ENCODE measurements at regions not wholly inside any gene's neighbourhood (a gene's known extent, or its start where the extent isn't known, plus 50 kb on each side); places are given as distances from the start of the nearest gene placed in this dataset.
"Not testable (repeated sequence)": the region's sequence is repeated elsewhere in the genome, so short reads cannot be mapped to it uniquely, and the experiment has no call there.

DNA sequence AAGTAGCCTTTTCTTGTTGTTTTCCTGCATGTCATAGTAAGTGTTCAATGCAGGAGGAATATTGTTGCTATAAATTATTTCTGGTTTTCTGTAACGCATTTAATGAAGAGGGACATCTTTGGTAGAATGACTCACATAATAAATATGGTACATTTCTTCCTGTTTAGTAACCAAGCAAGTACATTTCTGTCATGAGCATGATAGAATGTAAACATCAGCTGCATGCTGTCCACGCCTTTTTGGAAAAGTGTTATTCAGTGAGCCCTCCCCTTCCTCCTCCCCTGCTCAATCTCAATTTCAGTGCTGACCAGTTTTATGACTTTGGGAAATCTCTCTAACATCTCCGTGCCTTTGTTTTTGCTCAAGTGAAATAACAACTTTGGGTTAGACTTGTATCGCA is 664.0 kb downstream of the XPNPEP1 start:
- DNase-seq: no peak

DNA sequence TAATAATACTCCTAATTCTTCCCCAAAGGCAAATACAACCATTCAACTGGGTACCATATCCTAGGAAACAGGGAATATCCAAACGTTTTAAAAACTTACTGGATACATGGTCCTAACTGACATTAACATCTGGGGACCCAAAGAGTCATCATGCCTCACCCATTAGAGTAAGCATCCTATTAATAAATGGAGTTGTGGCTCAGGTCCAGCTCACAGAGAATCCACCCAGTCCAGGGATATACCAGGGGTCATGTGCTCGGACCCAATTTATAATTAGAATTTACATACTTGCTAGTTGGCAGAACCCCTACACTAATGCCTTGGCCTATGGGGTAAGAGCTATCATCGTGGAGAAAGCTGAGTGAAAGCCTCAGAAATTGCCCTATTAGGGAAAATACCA is 670.0 kb downstream of the XPNPEP1 start:
- DNase-seq: no peak

DNA sequence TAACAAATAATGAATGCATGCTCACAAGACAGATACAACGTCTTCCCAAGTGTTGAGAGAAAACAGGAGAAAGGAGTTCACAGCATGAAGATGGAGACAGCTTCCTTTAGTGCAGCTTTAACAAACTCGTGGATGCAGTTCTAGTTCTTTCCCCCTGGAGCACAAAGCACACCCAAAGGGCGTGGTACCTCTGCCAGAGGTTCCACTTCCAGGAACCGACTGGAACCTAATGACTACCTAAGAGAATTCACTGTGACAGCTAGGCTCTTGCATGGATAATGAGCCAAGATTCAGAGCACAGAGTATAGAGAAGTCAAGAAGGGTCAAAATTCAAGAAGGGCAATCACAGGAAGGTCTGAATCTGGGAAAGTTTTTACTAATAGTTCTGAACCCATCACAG is 673.2 kb downstream of the XPNPEP1 start:
- DNase-seq: no peak

GRCh38 chr10:109247814-109248213 is 675.5 kb downstream of the XPNPEP1 start:
- DNase-seq: no peak

GRCh38 chr10:109245821-109246220 is 677.5 kb downstream of the XPNPEP1 start:
- DNase-seq: no peak

GRCh38 chr10:109239371-109239770 is 683.9 kb downstream of the XPNPEP1 start:
- DNase-seq: no peak

DNA sequence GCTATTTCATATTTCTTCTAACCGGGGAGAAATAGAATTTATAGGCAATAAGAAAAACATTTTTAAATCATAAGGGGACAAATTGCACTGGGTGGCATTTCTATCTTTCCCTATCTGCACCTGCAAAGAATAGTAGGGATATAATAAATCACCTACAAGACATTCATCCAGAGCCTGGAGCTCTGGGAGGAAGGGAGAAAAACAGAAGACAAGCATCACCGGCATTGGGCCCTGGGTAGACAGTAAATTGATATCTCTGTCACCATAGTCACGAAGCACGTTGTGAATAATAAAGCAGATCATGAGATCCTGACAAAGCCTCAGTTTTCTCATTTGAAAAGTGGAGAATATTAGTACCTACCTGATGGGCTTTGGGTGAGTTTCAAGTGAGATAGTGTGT is 685.6 kb downstream of the XPNPEP1 start:
- DNase-seq: no peak

DNA sequence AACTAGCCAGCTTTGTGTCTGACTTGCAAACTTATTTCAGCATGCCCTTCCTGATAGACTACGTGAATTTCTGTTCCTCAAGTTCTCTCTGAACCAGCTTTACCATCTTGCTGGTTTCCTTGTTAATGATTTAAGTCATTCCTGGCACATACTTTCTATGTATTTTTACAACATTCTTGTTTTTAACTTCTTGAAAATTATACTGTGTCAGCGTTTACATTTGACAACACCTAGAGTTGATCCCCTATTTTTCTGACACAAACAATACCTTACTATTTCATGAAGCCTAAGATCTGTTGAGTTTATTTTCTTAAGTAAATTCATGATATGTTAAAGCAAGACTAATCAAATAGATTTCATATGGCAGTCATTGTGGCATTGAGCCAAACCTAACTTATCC is 686.3 kb downstream of the XPNPEP1 start:
- no peak for DNase-seq

- not testable (repeated sequence) for DNase-seq
Observed at GRCh38 chr10:109223533-109223932, 699.8 kb downstream of the XPNPEP1 start.

DNA sequence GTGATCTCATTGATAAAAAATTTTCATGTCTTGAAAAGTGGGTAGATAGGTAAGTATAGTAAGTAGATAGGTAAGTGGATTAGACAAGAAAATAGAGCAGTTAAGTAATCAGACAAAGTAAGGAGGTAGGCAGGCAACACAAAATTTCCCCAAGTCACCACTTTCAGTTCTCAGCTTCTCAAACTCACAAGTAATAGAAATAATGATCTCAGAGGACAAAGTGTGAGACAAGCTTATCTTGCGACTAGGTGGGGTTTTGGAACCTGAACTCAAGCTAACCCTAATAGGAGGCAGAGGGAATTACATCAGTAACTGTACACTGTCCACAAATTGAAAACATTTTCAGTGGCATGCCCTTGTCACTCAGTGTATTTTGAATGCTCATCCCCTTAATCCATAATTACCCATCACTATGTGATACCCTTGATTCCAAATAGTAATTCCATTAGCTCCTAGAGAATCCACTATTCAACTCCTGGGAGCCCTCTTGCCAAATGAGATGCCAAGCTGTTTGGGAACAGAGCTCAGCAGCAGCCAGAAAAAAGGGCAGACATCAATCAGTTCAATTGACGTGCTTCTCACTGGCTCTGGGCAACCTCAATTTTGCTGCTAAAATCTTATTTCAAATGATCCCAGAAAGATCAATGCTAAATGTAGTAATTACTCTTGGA is 703.2 kb downstream of the XPNPEP1 start:
- no peak for DNase-seq

- no peak for DNase-seq
Observed at GRCh38 chr10:109218207-109218606, 705.1 kb downstream of the XPNPEP1 start.

DNA sequence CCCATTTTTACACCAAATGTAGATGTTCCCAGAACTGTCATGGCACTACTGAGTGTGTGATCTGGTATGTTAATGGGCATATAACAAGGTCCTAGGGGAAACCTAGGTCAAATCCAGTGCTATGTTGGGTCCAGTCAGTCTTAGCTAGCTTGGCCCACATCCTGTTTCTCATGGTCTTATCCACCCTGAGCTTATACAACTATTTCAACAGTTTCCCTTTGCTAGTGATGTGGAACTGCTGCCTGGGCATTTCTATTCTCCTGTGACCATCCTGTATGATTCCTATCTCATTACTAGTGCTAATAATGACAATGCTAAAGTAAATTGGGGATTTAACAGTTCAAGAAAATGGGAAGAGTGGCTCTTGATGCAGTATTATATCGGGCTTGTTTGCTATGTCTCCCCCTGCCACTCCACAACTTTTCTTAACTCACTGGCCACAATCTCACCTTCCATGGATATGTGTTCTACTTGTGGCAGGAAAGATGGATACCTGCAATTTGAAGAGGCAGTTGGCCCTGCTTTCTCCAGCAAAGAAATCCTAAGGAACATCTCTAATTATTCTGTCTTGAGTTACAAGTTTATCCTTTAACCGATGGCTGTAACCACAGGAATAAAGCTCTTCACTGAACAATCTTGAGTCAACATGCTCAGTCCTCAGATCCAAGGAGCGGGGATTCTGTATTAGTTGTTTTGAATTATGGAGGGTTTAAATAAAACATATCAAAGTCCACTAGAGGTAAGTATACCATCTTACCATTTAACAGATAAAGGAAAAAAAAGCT is 707.8 kb downstream of the XPNPEP1 start:
- no peak for DNase-seq

DNA sequence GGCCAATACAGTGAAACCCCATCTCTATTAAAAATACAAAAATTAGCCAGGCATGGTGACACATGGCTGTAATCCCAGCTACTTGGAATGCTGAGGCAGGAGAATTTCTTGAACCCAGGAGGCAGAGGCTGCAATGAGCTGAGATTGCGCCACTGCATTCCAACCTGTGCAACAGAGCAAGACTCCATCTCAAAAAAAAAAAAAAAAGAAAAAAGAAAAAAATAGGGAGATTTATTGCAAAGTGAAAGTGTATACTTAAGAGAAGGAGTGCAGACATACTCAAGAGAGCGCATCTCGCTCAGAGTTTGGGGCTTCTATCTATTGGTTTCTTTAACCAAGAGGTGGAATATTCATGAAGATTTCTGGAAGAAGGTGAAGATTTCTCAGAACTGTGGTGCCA is 708.4 kb downstream of the XPNPEP1 start:
- DNase-seq: not testable (repeated sequence)

GRCh38 chr10:109207361-109207760 is 716.0 kb downstream of the XPNPEP1 start:
- DNase-seq: no peak

GRCh38 chr10:109205929-109206585 is 717.3 kb downstream of the XPNPEP1 start:
- no peak for DNase-seq

- DNase-seq: no peak
Observed at GRCh38 chr10:109203646-109204353, 719.5 kb downstream of the XPNPEP1 start.

- DNase-seq: peak; percentile 51
Observed at GRCh38 chr10:109202111-109202510, 721.2 kb downstream of the XPNPEP1 start.

- DNase-seq: no peak
Observed at GRCh38 chr10:109200646-109201045, 722.7 kb downstream of the XPNPEP1 start.

DNA sequence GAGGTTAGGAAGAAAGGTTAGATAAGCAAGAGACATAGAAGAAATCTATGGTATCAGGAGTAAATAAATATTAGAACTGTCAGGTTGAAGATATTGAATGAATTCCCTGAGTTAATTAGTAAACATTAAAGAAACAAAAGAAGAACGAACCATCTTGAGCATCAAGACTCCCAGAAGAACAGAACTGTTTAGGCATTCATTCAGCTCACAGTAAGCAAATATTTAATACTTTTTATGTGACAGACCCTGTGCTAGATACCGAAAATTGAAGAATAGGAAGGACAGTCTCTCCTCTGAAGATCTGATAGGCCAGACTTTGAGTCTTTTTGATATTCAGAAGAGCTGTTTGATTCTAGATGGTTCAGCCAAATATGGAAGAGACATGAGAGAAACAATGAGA is 731.5 kb downstream of the XPNPEP1 start:
- no peak for DNase-seq

DNA sequence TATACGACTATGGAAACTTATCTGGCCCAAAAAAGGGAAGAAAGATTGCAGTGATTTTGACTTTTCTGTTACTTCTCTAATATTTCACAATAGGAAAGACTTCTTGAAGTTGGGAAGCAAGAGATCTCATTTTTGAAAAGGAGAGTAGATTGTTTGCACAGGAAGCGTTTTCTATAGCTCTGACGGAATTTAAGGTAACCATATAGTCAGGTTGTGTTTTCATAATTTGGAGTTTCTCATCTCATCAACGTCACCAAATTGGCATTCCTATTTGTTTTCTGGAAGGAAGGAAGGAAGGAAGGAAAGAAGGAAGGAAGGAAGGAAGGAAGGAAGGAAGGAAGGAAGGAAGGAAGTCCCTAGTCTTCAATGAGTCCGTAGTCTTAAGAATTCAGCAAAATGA is 732.0 kb downstream of the XPNPEP1 start:
- no peak for DNase-seq

DNA sequence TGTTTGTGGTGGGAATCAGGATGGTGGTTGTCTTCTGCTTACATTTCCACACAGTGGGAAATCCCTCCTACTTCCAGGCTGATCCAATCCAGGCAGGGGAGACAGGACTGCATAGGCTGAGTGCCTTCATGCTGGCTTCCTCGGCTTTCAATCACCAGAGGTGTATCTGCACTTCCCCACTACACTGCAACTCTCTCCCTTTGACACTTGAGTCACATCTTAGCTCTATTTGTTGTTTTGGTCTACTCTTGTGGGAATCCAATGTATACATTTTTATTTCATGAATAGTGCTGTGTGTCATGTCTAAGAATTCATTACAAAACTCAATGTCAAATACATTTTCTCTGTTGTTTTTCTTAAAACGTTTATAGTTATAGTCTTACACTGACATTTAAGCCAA is 735.6 kb downstream of the XPNPEP1 start:
- DNase-seq: no peak

- no peak for DNase-seq
Observed at GRCh38 chr10:109183366-109183765, 739.9 kb downstream of the XPNPEP1 start.

DNA sequence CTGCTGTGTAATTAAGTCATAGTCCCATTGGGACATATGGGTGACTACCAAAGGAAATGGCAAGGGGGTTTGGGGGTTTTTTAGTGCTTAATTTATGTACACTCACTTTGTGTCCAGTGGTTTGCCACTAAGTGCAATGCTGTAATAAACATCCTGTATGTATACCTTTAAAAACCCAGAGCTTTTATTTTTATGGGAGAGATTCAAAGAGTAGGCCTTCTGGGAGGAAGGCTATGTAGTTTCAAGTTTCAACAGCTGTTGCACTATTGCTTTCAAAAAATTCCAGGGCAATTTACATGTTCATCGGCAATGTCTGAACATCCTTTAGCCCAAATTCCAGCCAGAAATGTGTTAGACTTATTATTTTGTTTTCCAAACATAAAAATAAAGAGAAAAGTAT is 744.7 kb downstream of the XPNPEP1 start:
- DNase-seq: no peak
